NCI-H510A treated with DMSO at 0.1 percent for 48 hours (cell line): ENCODE measurements at regions not wholly inside any gene's neighbourhood (a gene's known extent, or its start where the extent isn't known, plus 50 kb on each side); places are given as distances from the start of the nearest gene placed in this dataset.

Experiments
- DNase-seq: peaks from one replicate; lab custom pipeline; 2025; lab: John Stamatoyannopoulos, UW

- DNase-seq = peak; percentile 53
Measured at GRCh38 chr15:61682891-61683735, 377.1 kb downstream of the VPS13C start.

DNA sequence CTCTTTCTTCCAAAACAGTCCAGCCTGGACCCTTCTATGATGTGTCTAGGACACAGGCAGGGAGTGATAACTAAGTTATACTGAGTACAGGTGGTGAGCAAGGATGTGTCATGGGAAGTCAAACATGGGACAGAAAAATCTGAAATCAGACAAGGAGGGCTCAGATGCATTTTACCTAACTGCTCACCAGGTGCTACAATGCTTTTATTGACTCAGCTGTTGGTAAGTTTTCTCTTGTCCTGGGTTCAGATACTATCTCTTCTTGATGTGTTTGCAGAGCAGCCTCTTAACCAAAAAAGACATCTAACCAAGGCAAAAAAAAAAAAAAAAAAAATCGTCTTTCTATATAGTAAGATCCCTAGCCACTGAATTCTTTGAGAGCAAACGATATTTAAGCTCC, 378.6 kb downstream of the VPS13C start:
- peak; percentile 47 for DNase-seq

- DNase-seq = no peak
Measured at GRCh38 chr15:61681038-61681418, 379.2 kb downstream of the VPS13C start.

- DNase-seq = no peak
Measured at GRCh38 chr15:61680260-61681037, 379.8 kb downstream of the VPS13C start.

DNA sequence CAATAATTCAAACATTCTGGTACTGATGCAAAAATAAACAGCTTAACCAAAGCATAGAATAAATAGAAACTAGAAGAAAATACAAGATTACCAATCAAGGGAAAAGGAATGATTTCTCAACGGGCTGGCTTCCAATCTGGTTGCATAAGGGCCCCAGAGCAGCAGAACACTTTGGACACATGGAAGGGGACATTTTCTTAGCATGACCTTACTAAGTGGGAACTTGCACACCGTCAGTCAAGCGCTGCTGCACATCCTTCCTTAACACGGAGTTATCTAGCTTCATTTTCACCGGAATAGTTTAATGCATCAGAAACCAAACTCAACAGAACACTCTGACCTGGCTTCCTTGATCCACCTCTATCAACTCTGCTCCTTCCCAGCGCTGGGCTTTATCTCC, 388.5 kb downstream of the VPS13C start:
- DNase-seq = no peak

DNA sequence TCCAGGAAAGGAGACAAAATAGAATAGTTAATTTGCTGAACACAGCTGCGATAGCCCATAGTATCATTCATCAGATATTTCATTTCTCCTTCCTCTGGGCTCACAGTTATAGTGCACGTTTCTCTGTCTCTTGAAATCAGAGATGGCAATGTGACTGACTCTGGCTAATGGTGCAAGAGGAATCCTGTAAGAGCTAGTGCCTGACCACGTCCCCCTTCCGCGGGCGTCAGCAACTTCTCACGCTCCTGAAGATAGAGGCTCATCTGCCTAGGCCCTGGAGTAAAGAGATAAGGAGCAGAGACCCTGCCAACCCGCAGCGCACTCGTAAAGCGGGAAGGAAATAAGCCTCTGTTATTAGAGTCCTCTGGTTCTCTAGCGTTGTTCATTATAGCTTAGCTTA, 391.8 kb downstream of the VPS13C start:
- no peak for DNase-seq

DNA sequence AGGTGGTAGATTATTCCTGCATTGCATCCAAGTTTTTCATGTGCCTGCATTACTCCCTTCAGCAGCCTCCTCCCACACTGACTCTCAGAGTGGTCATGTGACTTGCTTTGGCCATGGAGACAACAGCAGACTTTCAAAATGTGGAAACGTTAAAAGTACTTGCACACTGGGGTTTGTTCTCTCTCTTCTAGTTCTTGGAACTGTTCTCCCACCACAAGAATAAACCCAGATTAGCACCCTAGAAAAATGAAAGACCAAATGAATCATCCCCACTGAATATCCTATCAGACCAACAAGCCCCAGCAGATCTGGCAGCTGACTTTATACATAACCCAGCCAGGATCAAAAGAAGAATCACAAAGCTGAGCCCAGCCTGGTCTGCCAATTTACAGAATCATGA, 398.5 kb downstream of the VPS13C start:
- DNase-seq = no peak

GRCh38 chr15:61660579-61660978, 399.7 kb downstream of the VPS13C start:
- DNase-seq = no peak

DNA sequence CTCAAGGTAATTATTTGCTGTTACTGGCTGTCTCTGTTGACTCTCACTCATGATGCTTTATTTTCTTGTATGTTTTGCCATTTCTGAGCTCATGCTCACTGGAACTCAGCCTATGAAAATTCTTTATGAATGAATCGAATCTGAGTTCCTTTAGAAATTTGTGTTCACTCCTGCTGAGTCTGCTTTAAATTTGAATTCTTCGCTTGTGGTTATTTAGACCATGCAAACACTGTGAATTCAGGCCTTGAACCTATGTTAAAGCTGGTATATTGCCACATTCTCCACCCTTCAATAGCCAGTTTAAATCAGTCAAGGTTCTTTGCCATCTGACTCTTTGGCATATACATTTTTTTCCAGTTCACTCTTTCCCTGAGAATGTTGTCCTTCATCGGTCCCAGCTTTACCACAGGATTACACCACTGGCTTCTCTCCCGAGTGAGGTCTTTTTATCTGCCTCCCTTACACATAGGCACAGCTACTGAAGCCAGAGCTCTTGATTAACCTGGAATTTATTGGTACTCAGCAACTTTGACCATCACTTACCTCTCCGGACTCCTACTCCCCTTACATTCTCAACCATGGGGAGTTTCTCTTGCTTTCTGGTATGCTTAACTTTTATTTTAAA, 400.6 kb downstream of the VPS13C start:
- no peak for DNase-seq

DNA sequence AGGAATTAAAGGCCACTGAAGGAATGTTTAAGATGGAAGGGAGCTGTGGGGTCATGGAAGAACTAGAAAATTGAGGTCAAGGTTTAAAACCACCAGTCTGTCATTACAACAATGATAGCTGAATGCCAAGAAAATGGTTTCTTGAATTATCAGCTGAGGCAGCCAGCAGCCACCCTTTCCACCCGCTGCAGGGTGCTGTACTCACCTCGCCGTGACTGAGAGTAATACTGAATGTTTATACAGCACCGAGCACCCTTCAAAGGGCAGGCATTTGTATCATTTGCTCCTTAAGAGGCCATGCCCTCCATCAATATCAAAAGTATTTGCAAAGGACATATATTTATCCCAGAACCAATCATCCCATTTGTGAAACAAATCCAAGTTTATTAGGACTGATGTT, 402.8 kb downstream of the VPS13C start:
- peak; percentile 26 for DNase-seq

- no peak for DNase-seq
Measured at GRCh38 chr15:61656391-61656790, 403.9 kb downstream of the VPS13C start.

DNA sequence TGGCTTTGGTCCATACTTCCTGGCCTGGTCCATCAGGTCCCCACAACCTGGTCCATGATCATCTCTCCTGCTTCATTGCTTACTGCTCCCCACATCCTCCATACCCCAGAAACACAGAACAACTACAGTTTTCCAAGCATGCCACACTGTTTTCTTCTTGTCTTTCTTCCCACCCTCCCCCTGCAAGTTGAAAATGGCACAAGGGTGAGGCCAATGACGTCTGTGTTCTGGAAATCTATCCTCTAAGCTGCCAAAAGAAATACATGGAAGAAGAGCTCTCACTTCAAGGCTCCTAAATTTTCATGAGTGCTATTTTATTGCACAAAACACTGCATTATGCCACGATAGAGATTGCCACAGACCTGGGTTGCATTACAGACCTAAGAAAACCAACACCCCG, 404.4 kb downstream of the VPS13C start:
- no peak for DNase-seq

DNA sequence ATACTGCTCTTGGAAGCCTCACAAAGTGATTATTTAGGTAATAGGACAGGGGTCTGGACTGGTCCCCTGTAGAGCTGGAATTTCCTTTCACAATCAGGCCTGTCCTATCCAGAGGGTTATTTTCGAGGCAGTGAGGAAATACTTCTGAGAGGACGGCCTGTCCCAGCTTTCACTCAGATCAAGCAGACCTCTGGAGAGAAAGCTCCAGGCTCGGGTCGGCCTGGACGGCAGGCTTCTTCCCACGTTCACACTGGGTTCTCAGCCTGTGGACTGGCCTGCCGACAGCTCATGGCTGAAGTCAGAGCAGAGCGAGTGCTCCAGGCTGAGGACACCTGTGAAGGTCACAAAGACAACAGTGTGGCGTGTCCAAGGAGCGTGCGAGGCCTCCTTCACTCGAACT, 405.3 kb downstream of the VPS13C start:
- DNase-seq = no peak

- no peak for DNase-seq
Measured at GRCh38 chr15:61654002-61654740, 406.1 kb downstream of the VPS13C start.

GRCh38 chr15:61653110-61653509, 407.1 kb downstream of the VPS13C start:
- DNase-seq = no peak

DNA sequence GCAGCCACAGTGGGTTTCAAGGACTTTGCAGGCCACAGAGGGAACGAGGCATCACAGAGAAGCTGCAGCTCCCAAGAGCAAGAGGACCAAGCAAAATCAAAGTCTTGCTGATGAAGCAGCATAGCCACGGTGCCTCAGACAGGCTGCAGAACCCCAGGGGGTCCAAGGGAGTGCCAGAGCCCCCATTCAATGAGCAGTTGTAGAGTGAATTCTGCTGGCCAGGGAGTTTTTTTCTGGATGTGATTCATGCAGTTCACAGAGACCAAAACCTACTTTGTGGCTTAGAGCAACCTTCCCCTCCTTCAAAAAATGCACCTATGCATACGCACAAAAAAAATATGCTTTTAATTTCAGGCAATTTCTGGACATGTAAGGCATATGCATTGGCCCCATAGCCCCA, 409.0 kb downstream of the VPS13C start:
- DNase-seq = no peak

- no peak for DNase-seq
Measured at GRCh38 chr15:61649046-61649445, 411.2 kb downstream of the VPS13C start.

DNA sequence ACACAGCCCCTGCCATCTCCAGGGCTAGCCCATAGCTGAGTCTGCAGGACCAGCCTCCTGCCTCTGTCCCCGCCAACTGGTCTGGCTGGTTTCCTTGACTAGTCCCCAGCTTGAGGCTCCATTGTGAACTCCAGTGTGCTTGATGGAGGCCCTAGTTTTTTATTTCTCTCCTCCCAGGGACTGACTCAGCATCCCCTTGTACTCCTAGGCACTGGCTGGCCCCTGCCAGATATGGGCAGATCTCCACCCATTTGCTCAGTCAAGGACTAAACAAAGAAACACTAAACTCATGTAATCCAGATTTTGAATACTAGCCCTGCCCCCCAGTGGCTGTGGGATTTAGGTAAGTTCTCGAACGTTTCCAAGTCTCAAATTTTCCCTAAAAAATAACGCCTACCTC, 415.4 kb upstream of the RORA start:
- no peak for DNase-seq

DNA sequence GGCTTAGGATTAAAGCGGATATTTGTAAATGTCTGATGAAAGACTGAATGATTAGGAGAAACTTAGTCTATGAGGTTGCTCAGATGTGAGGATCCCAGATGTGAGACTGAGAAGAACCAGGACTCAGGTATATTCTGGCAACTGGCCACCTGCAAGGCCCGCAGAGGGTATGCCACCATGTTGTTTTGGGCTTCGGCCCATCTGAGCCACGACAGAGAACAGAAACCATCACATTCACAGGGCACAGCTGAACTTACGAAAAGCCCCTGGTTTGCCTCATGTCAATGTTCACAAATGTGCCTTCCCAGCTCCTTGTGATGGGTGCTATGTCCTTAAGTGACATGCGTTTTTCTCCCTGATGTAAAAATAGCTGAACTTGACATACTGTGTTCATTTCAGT, 412.5 kb upstream of the RORA start:
- DNase-seq = no peak

GRCh38 chr15:61640756-61641155, 411.7 kb upstream of the RORA start:
- DNase-seq = no peak

DNA sequence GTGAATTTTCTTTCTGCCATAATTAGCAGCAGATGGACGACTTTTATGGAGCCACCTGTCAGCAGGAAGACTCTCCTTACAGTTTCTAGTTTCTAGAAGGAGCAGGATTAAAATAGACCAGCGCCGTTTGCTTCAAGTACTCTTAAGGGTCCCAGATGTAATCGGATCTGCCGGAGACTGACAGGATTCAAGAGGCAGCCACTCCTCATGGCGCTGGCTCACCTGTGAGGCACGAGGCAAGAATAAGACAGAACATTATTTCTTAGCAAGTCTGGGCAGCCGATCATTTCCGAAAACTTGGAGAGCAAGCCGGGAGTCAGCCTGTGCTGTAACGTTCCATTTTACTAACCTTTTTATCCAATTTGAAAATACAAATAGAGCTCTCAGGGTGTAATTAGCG, 410.4 kb upstream of the RORA start:
- peak; percentile 26 for DNase-seq

- peak; percentile 40 for DNase-seq
Measured at GRCh38 chr15:61634837-61635236, 405.7 kb upstream of the RORA start.
